Nephron (organoid): ENCODE measurements at regions not wholly inside any gene's neighbourhood (a gene's known extent, or its start where the extent isn't known, plus 50 kb on each side); places are given as distances from the start of the nearest gene placed in this dataset.
"Not testable (repeated sequence)": the region's sequence is repeated elsewhere in the genome, so short reads cannot be mapped to it uniquely, and the experiment has no call there.

Experiments
- H3K27ac Mint-ChIP-seq, 3 experiments: 2 replicates each; pipeline ENCODE4 v1.8.0; 2020; ENCODE audit warnings: mixed read lengths in 3 of 3, mild to moderate bottlenecking in 2 of 3, moderate library complexity in 1 of 3
- H3K27me3 Mint-ChIP-seq: 2 replicates; pipeline ENCODE4 v1.8.0; 2021; ENCODE audit warnings: low read depth, mild to moderate bottlenecking, moderate library complexity, mixed read lengths
- H3K36me3 Mint-ChIP-seq: 2 replicates; pipeline ENCODE4 v1.8.0; 2020; ENCODE audit warnings: low read depth, mixed read lengths
- H3K4me1 Mint-ChIP-seq: 2 replicates; pipeline ENCODE4 v1.8.0; 2020; ENCODE audit warnings: mixed read lengths
- H3K4me3 Mint-ChIP-seq, 3 experiments: 2 replicates each; pipeline ENCODE4 v1.8.0; 2020; ENCODE audit warnings: mild to moderate bottlenecking in 3 of 3, mixed read lengths in 3 of 3, moderate library complexity in 2 of 3
- H3K9me3 Mint-ChIP-seq: 2 replicates; pipeline ENCODE4 v1.8.0; 2020; ENCODE audit warnings: mixed read lengths
- TF ChIP-seq, protein P1 (sequence below), 3 experiments: fragments of 200-600 bp; sonication (generic); IDR thresholded peaks; one replicate each; pipeline ENCODE4 v1.5.0; 2021; ENCODE audit warnings: antibody characterized with exemption in 3 of 3; ENCODE audit not compliant: unreplicated experiment in 3 of 3

DNA sequence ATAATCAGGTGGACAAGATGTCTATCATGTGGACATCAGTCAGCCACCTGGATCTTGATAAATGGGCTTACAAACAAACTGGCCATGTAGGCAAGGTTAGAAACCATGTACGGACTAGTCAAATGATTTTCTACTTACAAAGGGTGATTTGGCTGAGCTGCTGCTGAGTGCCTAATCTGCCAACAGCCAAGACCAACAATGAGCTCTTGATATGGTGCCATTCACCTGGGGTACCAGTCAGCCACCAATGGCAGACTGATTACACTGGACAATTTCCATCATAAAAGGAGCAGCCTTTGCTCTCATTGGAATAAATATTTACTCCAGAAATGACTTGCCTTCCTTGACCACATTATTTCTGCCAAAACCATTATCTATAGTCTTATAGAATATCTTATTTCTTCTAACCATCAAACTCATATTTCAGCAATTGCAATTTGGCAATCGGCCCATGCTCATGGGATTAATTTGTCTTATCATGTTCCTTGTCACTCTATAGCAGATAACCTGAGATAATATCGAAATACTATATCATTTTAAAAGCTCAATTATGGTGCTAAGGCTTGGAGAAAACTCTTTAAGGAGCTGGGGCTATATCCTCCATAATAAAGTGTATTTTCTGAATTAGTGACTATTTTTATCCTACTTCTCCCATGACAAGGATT, 135.1 kb downstream of the SLC25A46 start:
- TF ChIP-seq, protein P1, sequence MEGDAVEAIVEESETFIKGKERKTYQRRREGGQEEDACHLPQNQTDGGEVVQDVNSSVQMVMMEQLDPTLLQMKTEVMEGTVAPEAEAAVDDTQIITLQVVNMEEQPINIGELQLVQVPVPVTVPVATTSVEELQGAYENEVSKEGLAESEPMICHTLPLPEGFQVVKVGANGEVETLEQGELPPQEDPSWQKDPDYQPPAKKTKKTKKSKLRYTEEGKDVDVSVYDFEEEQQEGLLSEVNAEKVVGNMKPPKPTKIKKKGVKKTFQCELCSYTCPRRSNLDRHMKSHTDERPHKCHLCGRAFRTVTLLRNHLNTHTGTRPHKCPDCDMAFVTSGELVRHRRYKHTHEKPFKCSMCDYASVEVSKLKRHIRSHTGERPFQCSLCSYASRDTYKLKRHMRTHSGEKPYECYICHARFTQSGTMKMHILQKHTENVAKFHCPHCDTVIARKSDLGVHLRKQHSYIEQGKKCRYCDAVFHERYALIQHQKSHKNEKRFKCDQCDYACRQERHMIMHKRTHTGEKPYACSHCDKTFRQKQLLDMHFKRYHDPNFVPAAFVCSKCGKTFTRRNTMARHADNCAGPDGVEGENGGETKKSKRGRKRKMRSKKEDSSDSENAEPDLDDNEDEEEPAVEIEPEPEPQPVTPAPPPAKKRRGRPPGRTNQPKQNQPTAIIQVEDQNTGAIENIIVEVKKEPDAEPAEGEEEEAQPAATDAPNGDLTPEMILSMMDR (IDR thresholded peaks at IDR 0.05; ENCODE audit: unreplicated experiment in 3 of 3) = no peak
- Mint-ChIP-seq H3K4me3 (no peak overlapping the region), H3K27ac (no peak overlapping the region), H3K9me3 (no peaks in the 10 kb centered on the region), H3K4me1 (no peaks in the 10 kb centered on the region), H3K36me3 (no peaks in the 10 kb centered on the region), H3K27me3 (peaks cover 7% of the 10 kb centered on the region)

DNA sequence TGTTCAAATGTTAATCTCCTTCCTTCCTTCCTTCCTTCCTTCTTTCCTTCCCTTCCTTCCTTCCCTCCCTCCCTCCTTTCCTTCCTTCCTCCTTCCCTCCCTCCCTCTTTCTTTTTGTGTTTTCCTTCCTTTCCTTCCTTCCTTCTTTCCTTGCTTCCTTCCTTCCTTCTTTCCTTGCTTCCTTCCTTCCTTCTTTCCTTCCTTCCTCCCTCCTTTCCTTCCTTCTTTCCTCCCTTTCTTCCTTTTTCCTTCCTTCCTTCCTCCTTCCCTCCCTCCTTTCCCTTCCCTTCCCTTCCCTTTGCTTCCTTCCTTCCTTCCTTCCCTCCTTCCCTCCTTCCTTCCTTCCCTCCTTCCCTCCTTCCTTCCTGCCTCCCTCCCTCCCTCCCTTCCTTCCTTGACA, 136.3 kb downstream of the SLC25A46 start:
- H3K27ac Mint-ChIP-seq, H3K36me3 Mint-ChIP-seq, H3K9me3 Mint-ChIP-seq, H3K27me3 Mint-ChIP-seq, H3K4me3 Mint-ChIP-seq, H3K4me1 Mint-ChIP-seq: not testable (repeated sequence)

DNA sequence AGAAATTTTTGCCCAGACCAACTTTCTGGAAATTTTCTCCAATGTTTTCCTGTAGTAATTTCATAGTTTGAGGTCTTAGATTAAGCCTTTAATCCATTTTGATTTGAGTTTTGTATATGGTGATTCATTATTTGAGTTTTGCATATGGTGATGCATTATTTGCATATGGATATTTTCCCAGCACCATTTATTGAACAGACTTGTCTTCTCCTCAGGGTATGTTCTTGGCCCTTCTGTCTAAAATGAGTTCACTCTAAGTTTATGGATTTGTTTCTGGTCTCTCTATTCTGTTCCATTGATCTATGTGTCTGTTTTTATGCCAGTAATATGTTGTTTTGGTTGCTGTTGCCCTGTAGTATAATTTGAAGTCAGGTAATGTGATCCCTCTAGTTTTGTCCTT, 139.3 kb downstream of the SLC25A46 start:
- Mint-ChIP-seq H3K4me1 (no peaks in the 10 kb centered on the region), H3K4me3 (no peak overlapping the region), H3K9me3 (peaks cover 6% of the 10 kb centered on the region), H3K27ac (no peak overlapping the region), H3K36me3 (no peaks in the 10 kb centered on the region), H3K27me3 (peaks cover under 1% of the 10 kb centered on the region)
- TF ChIP-seq, protein P1 (IDR thresholded peaks at IDR 0.05; ENCODE audit: unreplicated experiment in 3 of 3) = no peak

DNA sequence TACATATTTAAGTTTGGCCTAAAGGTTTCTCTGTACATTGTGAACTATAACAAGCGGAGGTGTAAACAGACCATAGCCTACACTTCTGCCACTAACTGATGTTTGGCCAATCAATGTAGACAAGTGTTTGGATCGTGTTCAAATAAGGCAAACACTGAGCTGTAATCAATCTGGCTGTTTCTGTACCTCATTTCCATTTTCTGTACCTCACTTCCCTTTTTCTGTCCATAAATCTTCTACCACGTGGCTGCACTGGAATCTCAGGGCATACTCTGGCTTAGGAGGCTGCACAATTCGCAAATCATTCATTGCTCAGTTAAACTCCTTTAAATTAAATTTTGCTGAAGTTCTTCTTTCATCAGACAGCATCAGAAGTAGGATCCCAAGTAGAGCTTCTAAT, 140.9 kb downstream of the SLC25A46 start:
- no peaks in the 10 kb centered on the region for H3K4me1 Mint-ChIP-seq
- no peak overlapping the region for H3K27ac Mint-ChIP-seq
- H3K4me3 Mint-ChIP-seq = no peak overlapping the region
- H3K9me3 Mint-ChIP-seq = peaks cover 6% of the 10 kb centered on the region
- TF ChIP-seq, protein P1 (IDR thresholded peaks at IDR 0.05; ENCODE audit: unreplicated experiment in 3 of 3) = no peak
- H3K27me3 Mint-ChIP-seq = no peaks in the 10 kb centered on the region
- H3K36me3 Mint-ChIP-seq = no peaks in the 10 kb centered on the region

DNA sequence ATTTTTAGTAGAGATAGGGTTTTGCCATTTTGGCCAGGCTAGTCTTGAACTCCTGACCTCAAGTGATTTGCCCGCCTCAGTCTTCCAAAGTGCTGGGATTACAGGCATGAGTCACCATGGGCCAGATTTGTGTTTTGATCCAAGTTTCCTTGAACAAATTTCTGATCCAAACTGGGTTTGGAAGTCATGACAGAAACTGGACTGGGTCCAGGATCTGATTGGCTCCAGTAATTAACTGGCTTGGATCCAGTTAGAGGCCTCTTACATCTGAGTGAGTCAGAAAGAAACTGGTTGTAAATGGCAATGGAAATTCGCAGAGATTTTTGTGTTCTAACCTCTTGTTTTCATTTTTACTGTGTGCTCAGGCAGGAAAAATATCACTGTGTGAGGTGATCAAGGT, 141.6 kb downstream of the SLC25A46 start:
- no peaks in the 10 kb centered on the region for H3K4me1 Mint-ChIP-seq
- TF ChIP-seq, protein P1 (IDR thresholded peaks at IDR 0.05; ENCODE audit: unreplicated experiment in 3 of 3) = no peak

DNA sequence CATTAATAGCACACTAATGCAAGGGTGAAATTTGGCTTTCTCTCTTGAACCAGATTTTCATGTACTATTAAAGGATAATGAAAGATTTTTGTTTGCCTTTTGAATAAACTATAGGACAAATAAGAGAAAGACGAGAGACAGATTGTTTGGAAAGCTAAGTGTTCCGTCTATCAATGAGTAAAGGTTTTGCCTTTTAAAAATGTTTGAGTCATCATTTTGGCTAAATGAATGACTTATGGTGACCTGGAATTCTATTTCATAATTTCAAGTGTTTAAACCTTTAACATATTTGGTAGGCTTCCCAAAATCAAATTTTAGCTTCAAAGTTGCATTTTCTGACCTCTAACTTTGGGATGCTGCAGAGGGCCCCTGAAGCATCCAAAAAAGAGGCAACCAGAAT, 145.2 kb downstream of the SLC25A46 start:
- peaks cover 4% of the 10 kb centered on the region for H3K27me3 Mint-ChIP-seq
- no peak overlapping the region for H3K27ac Mint-ChIP-seq
- TF ChIP-seq, protein P1 (IDR thresholded peaks at IDR 0.05; ENCODE audit: unreplicated experiment in 3 of 3) = no peak
- no peaks in the 10 kb centered on the region for H3K36me3 Mint-ChIP-seq
- peaks cover 18% of the 10 kb centered on the region for H3K9me3 Mint-ChIP-seq
- H3K4me1 Mint-ChIP-seq = no peaks in the 10 kb centered on the region
- H3K4me3 Mint-ChIP-seq = no peak overlapping the region

More for the DNA sequence above, 141.6 kb downstream of the SLC25A46 start:
- Mint-ChIP-seq H3K36me3 (no peaks in the 10 kb centered on the region), H3K4me3 (no peak overlapping the region), H3K27ac (peak overlapping the region in 1 of 3 experiments; percentile 58), H3K9me3 (peaks cover 6% of the 10 kb centered on the region), H3K27me3 (no peaks in the 10 kb centered on the region)

DNA sequence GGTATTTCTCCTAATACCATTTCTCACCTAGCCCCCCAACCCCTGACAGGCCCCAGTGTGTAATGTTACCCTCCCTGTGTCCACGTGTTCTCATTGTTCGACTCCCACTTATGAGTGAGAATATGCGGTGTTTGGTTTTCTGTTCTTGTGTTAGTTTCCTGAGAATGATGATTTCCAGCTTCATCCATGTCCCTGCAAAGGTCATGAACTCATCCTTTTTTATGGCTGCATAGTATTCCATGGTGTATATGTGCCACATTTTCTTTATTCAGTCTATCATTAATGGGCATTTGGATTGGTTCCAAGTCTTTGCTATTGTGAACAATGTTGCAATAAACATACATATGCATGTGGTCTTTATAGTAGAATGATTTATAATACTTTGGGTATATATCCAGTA, 148.4 kb downstream of the SLC25A46 start:
- not testable (repeated sequence) for H3K4me1 Mint-ChIP-seq, H3K27me3 Mint-ChIP-seq, H3K4me3 Mint-ChIP-seq, H3K36me3 Mint-ChIP-seq, H3K27ac Mint-ChIP-seq
- peaks cover 38% of the 10 kb centered on the region for H3K9me3 Mint-ChIP-seq

DNA sequence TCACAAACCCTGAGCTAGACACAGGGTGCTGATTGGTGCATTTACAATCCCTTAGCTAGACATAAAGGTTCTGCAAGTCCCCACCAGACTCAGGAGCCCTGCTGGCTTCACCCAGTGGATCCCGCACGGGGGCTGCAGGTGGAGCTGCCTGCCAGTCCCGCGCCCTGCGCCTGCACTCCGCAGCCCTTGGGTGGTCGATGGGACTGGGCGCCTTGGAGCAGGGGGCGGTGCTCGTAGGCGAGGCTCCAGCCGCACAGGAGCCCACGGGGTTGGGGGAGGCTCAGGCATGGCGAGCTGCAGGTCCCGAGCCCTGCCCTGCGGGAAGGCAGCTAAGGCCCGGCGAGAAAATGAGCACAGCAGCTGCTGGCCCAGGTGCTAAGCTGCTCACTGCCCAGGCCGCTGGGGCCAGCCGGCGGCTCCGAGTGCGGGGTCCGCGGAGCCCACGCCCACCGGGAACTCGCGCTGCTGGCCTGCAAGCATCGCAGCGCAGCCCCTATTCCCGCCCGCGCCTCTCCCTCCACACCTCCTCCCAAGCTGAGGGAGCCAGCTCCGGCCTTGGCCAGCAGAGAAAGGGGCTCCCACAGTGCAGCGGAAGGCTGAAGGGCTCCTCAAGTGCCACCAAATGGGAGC, 155.2 kb downstream of the SLC25A46 start:
- not testable (repeated sequence) for H3K36me3 Mint-ChIP-seq, H3K27ac Mint-ChIP-seq, H3K4me1 Mint-ChIP-seq, H3K4me3 Mint-ChIP-seq, H3K27me3 Mint-ChIP-seq
- H3K9me3 Mint-ChIP-seq = peaks cover 20% of the 10 kb centered on the region
